Heart right ventricle (tissue), 16 donors: ENCODE measurements at regions not wholly inside any gene's neighbourhood (a gene's known extent, or its start where the extent isn't known, plus 50 kb on each side); places are given as distances from the start of the nearest gene placed in this dataset.
A peak's percentile ranks its signal among the peaks of the same experiment; 100 is the strongest.

ENCODE experiments used
- ATAC-seq, 8 donors: fragments of 200-7000 bp; cut with Tn5 transposase; one replicate each; pipeline ENCODE4 v1.9.1; 2020; ENCODE audit warnings: mild to moderate bottlenecking in 8 of 8, moderate library complexity in 8 of 8, moderate number of reproducible peaks in 1 of 8
- DNase-seq, 2 donors: peaks; one replicate each; pipeline ENCODE4 v3.0.0-alpha.2; 2020
- H3K27ac ChIP-seq, 10 donors: fragments of 200-600 bp; sonication (generic) in 2 of 10; one replicate each; pipeline versions ENCODE4 v1.5.0 to v1.8.0; 2020 to 2022; ENCODE audit warnings: mild to moderate bottlenecking in 3 of 10
- H3K27me3 ChIP-seq, 7 donors: fragments of 200-600 bp; one replicate each; pipeline ENCODE4 v1.8.0; 2021 to 2022; ENCODE audit warnings: mild to moderate bottlenecking in 2 of 7
- H3K36me3 ChIP-seq, 9 donors: fragments of 200-600 bp; sonication (generic) in 1 of 9; one replicate each; pipeline versions ENCODE4 v1.5.0 to v1.8.0; 2020 to 2022; ENCODE audit warnings: mild to moderate bottlenecking in 2 of 9
- H3K4me1 ChIP-seq, 9 donors: fragments of 200-600 bp; sonication (generic) in 1 of 9; one replicate each; pipeline versions ENCODE4 v1.5.0 to v1.8.0; 2020 to 2022; ENCODE audit warnings: mild to moderate bottlenecking in 4 of 9
- H3K4me3 ChIP-seq, 10 donors: fragments of 200-600 bp; sonication (generic) in 2 of 10; one replicate each; pipeline versions ENCODE4 v1.5.0 to v1.8.0; 2020 to 2022; ENCODE audit warnings: mild to moderate bottlenecking in 7 of 10, moderate library complexity in 2 of 10
- H3K9me3 ChIP-seq, 11 donors: fragments of 200-600 bp in 10 of 11; sonication (generic) in 2 of 11; one replicate each; pipeline versions ENCODE4 v1.5.0 to v1.8.0; 2013 to 2022; ENCODE audit warnings: mild to moderate bottlenecking in 2 of 11, control low read depth in 1 of 11, moderate library complexity in 1 of 11
- WGBS, 2 donors: extraction: QIAGEN DNeasy Blood & Tissue Kit; methylation state at CpG; one replicate each; pipeline ENCODE4 v1.1.7; 2013; ENCODE audit warnings: inconsistent platforms in 1 of 2; 5-methylcytosine and 5-hydroxymethylcytosine counted together
- intact Hi-C, 10 donors: fragments of 100-400 bp; cut with DNase I; formaldehyde crosslinking; loops; one replicate each; pipeline versions ENCODE4 v1.11.1 to v1.14.2; 2022
- TF ChIP-seq, protein P1 (sequence below), 9 donors: fragments of 200-600 bp; sonication (generic) in 2 of 9; IDR thresholded peaks; one replicate each; pipeline versions ENCODE4 v1.5.0 to v1.8.0; 2021 to 2022; ENCODE audit warnings: antibody characterized with exemption in 9 of 9, mild to moderate bottlenecking in 5 of 9, moderate library complexity in 1 of 9
- donor health status: Arrhythmogenic right ventricular cardiomyopathy.
- donor health status: ischemic (EF 13 %, LVEDD 7.1; RV severe dilation, severe dysfunction).
- donor health status: healthy with polysubstance abuse.
- donor health status: DM: no; HTN: yes; CAD: no.
- donor health status: DM: no; HTN: no; CAD: no.
- donor health status: ischemic (EF 25% LVEDD 6.9; RV normal size, moderate dysfunction).
- donor health status: ischemic (EF 25% LVEDD 5.7; RV mildly dilated, moderate dysfunction).
- donor health status: healthy.
- donor health status: DM: yes; HTN: yes; CAD: no.
- donor health status: Ischemic cardiomyopathy.
- donor health status: ischemic (EF 35%, LVEDD 5.7; RV mildly dilated, moderate dysfunction).
- donor health status: nonischemic (EF 11% LVEDD 7.7; RV severe dilation, severe dysfunction).
- donor health status: DM: yes; HTN: yes; CAD: no.
- donor health status: PGD.
- donor health status: ischemic (EF 29% LVEDD 5.4; RV normal size, mild dysfunction).
- donor health status: nonischemic (EF 23%, LVEDD 6.1; RV moderate dilation, normal function).

GRCh38 chr15:96028620-96029019, 301.9 kb upstream of the NR2F2 start:
- Histone ChIP-seq H3K27me3 (no peaks in the 10 kb centered on the region), H3K4me1 (no peaks in the 10 kb centered on the region), H3K4me3 (no peak overlapping the region), H3K36me3 (no peaks in the 10 kb centered on the region), H3K27ac (no peak overlapping the region), H3K9me3 (no peaks in the 10 kb centered on the region)
- TF ChIP-seq, protein P1, sequence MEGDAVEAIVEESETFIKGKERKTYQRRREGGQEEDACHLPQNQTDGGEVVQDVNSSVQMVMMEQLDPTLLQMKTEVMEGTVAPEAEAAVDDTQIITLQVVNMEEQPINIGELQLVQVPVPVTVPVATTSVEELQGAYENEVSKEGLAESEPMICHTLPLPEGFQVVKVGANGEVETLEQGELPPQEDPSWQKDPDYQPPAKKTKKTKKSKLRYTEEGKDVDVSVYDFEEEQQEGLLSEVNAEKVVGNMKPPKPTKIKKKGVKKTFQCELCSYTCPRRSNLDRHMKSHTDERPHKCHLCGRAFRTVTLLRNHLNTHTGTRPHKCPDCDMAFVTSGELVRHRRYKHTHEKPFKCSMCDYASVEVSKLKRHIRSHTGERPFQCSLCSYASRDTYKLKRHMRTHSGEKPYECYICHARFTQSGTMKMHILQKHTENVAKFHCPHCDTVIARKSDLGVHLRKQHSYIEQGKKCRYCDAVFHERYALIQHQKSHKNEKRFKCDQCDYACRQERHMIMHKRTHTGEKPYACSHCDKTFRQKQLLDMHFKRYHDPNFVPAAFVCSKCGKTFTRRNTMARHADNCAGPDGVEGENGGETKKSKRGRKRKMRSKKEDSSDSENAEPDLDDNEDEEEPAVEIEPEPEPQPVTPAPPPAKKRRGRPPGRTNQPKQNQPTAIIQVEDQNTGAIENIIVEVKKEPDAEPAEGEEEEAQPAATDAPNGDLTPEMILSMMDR (IDR thresholded peaks at IDR 0.05) = no peak
- DNase-seq = no peak
- 94% methylated on average over 2 of the region's 2 CpGs for WGBS, 2 donors
- intact Hi-C loops = no loop called here
- no peak for ATAC-seq

DNA sequence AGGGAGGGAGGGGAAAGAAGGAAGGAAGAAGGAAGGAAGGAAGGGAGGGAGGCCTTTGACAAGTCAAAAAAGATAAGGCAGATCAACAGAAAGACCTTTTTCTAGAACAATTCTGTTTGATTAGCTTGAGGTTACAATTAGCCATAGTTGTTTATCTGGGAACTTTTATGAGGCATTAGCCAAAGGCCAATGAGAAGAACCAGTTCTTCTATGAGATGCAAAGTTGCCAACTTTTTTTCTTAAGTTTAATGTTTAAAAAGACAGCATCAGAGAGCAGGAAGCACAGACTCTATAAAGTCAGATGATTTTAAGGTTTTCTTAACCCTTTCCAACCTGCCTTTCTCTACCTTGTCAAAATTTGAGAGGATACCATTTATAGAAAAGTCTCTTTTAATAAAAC, 301.3 kb upstream of the NR2F2 start:
- ATAC-seq (no peak), DNase-seq (no peak)
- Histone ChIP-seq H3K9me3 (no peaks in the 10 kb centered on the region), H3K4me1 (no peaks in the 10 kb centered on the region), H3K36me3 (no peaks in the 10 kb centered on the region), H3K4me3 (no peak overlapping the region), H3K27me3 (no peaks in the 10 kb centered on the region), H3K27ac (no peak overlapping the region)
- TF ChIP-seq, protein P1 (IDR thresholded peaks at IDR 0.05) = no peak
- intact Hi-C loops = no loop called here

- no peaks in the 10 kb centered on the region for H3K36me3 ChIP-seq
- ATAC-seq (no peak), DNase-seq (no peak)
- 93 to 97% methylated on average over 5 of the region's 5 CpGs for WGBS, 2 donors
- peaks cover 0 to 3% (median 0%) of the 10 kb centered on the region in 7 donors for H3K27me3 ChIP-seq
- TF ChIP-seq, protein P1 (IDR thresholded peaks at IDR 0.05) = no peak
- H3K9me3 ChIP-seq = no peaks in the 10 kb centered on the region
- H3K27ac ChIP-seq = no peak overlapping the region
- H3K4me3 ChIP-seq = no peak overlapping the region
- H3K4me1 ChIP-seq = peaks cover 0 to 10% (median 0%) of the 10 kb centered on the region in 9 donors
- intact Hi-C loops = no loop called here
These were observed 298.9 kb upstream of the NR2F2 start for GRCh38 chr15:96031426-96032110.

DNA sequence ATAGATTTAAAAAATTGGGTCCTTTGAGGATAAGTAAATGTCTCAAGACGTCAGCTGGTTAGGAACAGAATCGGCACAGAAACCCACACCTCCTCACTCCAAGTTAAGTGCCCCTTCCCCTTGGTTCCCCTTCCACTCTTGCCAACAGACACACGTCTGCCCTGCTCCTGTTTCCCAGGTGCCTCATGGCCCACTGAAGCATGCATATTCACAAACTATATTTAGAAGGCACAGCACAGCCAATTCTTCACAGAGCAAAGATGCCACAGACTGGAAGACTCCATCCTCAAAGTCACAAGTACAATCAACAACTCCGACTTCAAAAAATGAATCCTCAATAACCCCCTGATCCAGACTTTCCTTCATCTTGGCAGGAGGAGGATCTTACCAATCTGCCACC, 295.4 kb upstream of the NR2F2 start:
- Histone ChIP-seq H3K27ac (no peak overlapping the region), H3K4me1 (peaks cover 0 to 10% (median 0%) of the 10 kb centered on the region in 9 donors), H3K9me3 (no peaks in the 10 kb centered on the region), H3K27me3 (peaks cover 0 to 22% (median 0%) of the 10 kb centered on the region in 7 donors), H3K4me3 (no peak overlapping the region), H3K36me3 (no peaks in the 10 kb centered on the region)
- TF ChIP-seq, protein P1 (IDR thresholded peaks at IDR 0.05) = no peak
- intact Hi-C loops = no loop called here
- DNase-seq (no peak), ATAC-seq (peak in 6 of 8 donors; percentile 55 to 94 (median 68))
- 55 to 64% methylated on average over 4 of the region's 4 CpGs for WGBS, 2 donors
